Karpas-422 (cell line): ENCODE measurements at regions not wholly inside any gene's neighbourhood (a gene's known extent, or its start where the extent isn't known, plus 50 kb on each side); places are given as distances from the start of the nearest gene placed in this dataset.
A peak's percentile ranks its signal among the peaks of the same experiment; 100 is the strongest.

Source experiments
- DNase-seq: peaks from one replicate; pipeline ENCODE4 v3.0.0-alpha.2; 2015
- H2AFZ ChIP-seq: fragments of 200-600 bp; sonication (generic); 2 replicates; pipeline ENCODE4 v1.6.1; 2014; ENCODE audit warnings: antibody characterized with exemption, low read length, mixed read lengths
- H3K27ac ChIP-seq: fragments of 200-600 bp; sonication (generic); 2 replicates; pipeline ENCODE4 v1.5.1; 2014; ENCODE audit warnings: mild to moderate bottlenecking, low read length, moderate library complexity
- H3K27me3 ChIP-seq: fragments of 200-600 bp; sonication (generic); 2 replicates; pipeline ENCODE4 v1.6.1; 2014; ENCODE audit warnings: low read length, mixed read lengths
- H3K36me3 ChIP-seq: fragments of 200-600 bp; sonication (generic); 2 replicates; pipeline ENCODE4 v1.6.1; 2014; ENCODE audit warnings: low read length, mixed read lengths; ENCODE audit not compliant: insufficient read depth
- H3K4me1 ChIP-seq: fragments of 200-600 bp; sonication (generic); 2 replicates; pipeline ENCODE4 v1.6.1; 2014; ENCODE audit warnings: mild to moderate bottlenecking, low read length, mixed read lengths
- H3K4me2 ChIP-seq: fragments of 200-600 bp; sonication (generic); 2 replicates; pipeline ENCODE4 v1.6.1; 2014; ENCODE audit warnings: low read length, low read depth, mild to moderate bottlenecking; ENCODE audit not compliant: poor library complexity, severe bottlenecking
- H3K4me3 ChIP-seq: fragments of 200-600 bp; sonication (generic); 2 replicates; pipeline ENCODE4 v1.5.1; 2014; ENCODE audit warnings: mild to moderate bottlenecking, antibody characterized with exemption, low read length, mixed read lengths
- H3K79me2 ChIP-seq: fragments of 200-600 bp; sonication (generic); 2 replicates; pipeline ENCODE4 v1.6.1; 2014; ENCODE audit warnings: mild to moderate bottlenecking, low read length, mixed read lengths
- H3K9ac ChIP-seq: fragments of 200-600 bp; sonication (generic); 2 replicates; pipeline ENCODE4 v1.6.0; 2014; ENCODE audit warnings: low read length
- H3K9me2 ChIP-seq: fragments of 200-600 bp; sonication (generic), shearing (Covaris generic); replicated peaks from 2 replicates; pipeline ENCODE4 v1.6.0; 2014; ENCODE audit warnings: mild to moderate bottlenecking, low read length, moderate library complexity; ENCODE audit not compliant: insufficient read depth
- H3K9me3 ChIP-seq: fragments of 300-700, 200-600 bp; sonication (generic); 2 replicates; pipeline ENCODE4 v1.6.1; 2014; ENCODE audit warnings: low read length, mixed read lengths
- H4K20me1 ChIP-seq: fragments of 200-600 bp; sonication (generic); 2 replicates; pipeline ENCODE4 v1.6.1; 2014; ENCODE audit warnings: mild to moderate bottlenecking, antibody characterized with exemption, low read length, low read depth; ENCODE audit not compliant: insufficient read depth

DNA sequence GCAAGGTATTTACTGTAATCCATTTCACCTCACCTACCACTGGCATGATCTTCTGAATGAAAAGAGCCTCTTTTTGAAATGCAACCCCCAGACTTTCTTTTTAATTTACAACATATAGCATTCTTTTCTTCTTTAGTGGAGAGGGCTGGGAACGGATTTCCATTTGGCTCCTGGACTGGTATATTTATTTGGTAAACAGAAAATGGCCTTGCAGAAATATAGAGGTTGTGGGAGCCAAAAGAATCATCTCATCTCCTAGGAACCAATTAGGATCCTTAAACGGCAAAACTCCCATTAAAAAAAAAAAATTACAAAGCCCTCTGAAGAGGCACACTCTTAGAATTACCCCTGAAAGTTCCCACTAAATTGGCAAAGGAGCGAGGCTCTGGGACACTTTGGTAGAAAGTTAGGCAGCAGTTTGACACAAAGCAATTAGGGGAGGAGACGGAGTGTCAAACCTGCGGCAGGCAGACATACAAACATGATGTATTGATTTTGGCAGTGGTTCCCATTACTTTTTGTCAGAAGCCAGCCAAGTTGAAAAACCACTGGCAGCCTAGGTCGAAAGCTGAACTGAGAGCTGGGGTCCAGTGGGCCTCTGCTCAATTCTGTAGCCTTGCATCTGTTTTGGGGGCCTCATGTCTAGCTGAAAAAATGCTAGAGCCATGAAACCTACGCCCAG lies 135.1 kb upstream of the MAGI3 start:
- no peaks in the 10 kb centered on the region for H3K79me2 ChIP-seq
- no peaks in the 10 kb centered on the region for H3K9me2 ChIP-seq
- no peaks in the 10 kb centered on the region for H3K36me3 ChIP-seq
- no peak overlapping the region for H3K4me3 ChIP-seq
- no peak overlapping the region for H3K9ac ChIP-seq
- no peak for DNase-seq
- H3K27me3 ChIP-seq = no peaks in the 10 kb centered on the region
- H2AFZ ChIP-seq = no peak overlapping the region
- H3K4me2 ChIP-seq = no peak overlapping the region
- H3K27ac ChIP-seq = no peak overlapping the region
- no peaks in the 10 kb centered on the region for H3K4me1 ChIP-seq
- H3K9me3 ChIP-seq = no peaks in the 10 kb centered on the region
- H4K20me1 ChIP-seq = no peaks in the 10 kb centered on the region

- H3K4me2 ChIP-seq = no peak overlapping the region
Observed at GRCh38 chr1:113255720-113256347, 134.5 kb upstream of the MAGI3 start.

DNA sequence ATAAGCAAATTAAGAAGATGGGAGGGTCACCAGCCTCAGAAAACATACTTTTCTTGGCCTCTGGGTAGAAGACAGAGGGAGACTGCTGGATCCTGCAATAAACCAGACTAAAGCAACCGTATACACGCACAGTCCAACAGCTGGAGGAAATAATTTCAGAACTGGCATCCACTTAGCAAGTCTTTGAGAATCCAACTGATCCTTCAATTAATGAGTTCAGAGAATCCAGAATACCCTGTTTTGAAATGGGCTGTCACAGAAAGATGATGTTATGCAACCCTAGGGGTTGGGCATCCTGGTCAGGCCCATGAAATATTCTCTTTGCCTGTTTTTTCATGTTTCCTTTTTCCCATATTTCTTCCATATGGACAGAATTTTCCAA lies 134.0 kb upstream of the MAGI3 start:
- H3K9me3 ChIP-seq = no peaks in the 10 kb centered on the region
- H4K20me1 ChIP-seq = no peaks in the 10 kb centered on the region
- no peaks in the 10 kb centered on the region for H3K9me2 ChIP-seq
- no peaks in the 10 kb centered on the region for H3K27me3 ChIP-seq
- H3K36me3 ChIP-seq = no peaks in the 10 kb centered on the region
- no peak overlapping the region for H2AFZ ChIP-seq
- H3K4me3 ChIP-seq = no peak overlapping the region
- no peak overlapping the region for H3K9ac ChIP-seq
- no peaks in the 10 kb centered on the region for H3K4me1 ChIP-seq
- no peak overlapping the region for H3K4me2 ChIP-seq
- no peak for DNase-seq
- H3K79me2 ChIP-seq = no peaks in the 10 kb centered on the region
- H3K27ac ChIP-seq = no peak overlapping the region

More at GRCh38 chr1:113255720-113256347, 134.5 kb upstream of the MAGI3 start:
- no peaks in the 10 kb centered on the region for H3K9me3 ChIP-seq
- H2AFZ ChIP-seq = no peak overlapping the region
- no peak overlapping the region for H3K9ac ChIP-seq
- H3K27ac ChIP-seq = no peak overlapping the region
- no peak for DNase-seq
- no peaks in the 10 kb centered on the region for H3K79me2 ChIP-seq
- no peaks in the 10 kb centered on the region for H3K36me3 ChIP-seq
- no peaks in the 10 kb centered on the region for H3K4me1 ChIP-seq
- no peaks in the 10 kb centered on the region for H3K9me2 ChIP-seq
- no peaks in the 10 kb centered on the region for H4K20me1 ChIP-seq
- H3K27me3 ChIP-seq = no peaks in the 10 kb centered on the region
- no peak overlapping the region for H3K4me3 ChIP-seq

GRCh38 chr1:113259988-113260387 lies 130.3 kb upstream of the MAGI3 start:
- H2AFZ ChIP-seq = no peak overlapping the region
- no peaks in the 10 kb centered on the region for H3K9me3 ChIP-seq
- H3K9me2 ChIP-seq = no peaks in the 10 kb centered on the region
- no peaks in the 10 kb centered on the region for H3K4me1 ChIP-seq
- no peaks in the 10 kb centered on the region for H3K36me3 ChIP-seq
- H3K27me3 ChIP-seq = no peaks in the 10 kb centered on the region
- H3K27ac ChIP-seq = no peak overlapping the region
- H3K4me2 ChIP-seq = no peak overlapping the region
- no peak for DNase-seq
- H3K9ac ChIP-seq = no peak overlapping the region
- no peaks in the 10 kb centered on the region for H4K20me1 ChIP-seq
- H3K79me2 ChIP-seq = no peaks in the 10 kb centered on the region
- no peak overlapping the region for H3K4me3 ChIP-seq

DNA sequence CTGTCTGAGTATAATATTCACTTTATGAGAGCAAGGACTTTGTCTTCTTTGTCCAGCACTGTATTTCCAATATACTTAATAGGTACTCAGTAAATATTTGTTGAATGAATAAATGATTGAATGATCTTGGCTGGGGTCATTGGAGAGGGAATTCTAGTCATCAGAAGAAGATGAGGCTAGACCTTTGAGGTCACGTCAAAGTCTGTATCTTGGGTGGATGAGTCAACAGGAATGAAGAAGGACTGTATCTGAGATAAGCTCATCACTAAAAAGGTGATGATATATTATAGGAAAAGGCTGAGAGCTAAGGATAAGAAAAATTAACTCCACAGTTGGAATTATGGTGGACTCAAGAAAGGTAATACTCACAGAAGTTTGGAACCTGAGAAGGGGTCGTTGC lies 125.1 kb upstream of the MAGI3 start:
- Histone ChIP-seq H3K4me3 (no peak overlapping the region), H3K36me3 (no peaks in the 10 kb centered on the region), H3K27me3 (no peaks in the 10 kb centered on the region), H3K4me2 (no peak overlapping the region), H3K27ac (no peak overlapping the region), H3K4me1 (no peaks in the 10 kb centered on the region), H3K9ac (no peak overlapping the region), H4K20me1 (no peaks in the 10 kb centered on the region), H3K9me3 (no peaks in the 10 kb centered on the region), H2AFZ (no peak overlapping the region), H3K79me2 (no peaks in the 10 kb centered on the region), H3K9me2 (no peaks in the 10 kb centered on the region)
- DNase-seq = no peak

DNA sequence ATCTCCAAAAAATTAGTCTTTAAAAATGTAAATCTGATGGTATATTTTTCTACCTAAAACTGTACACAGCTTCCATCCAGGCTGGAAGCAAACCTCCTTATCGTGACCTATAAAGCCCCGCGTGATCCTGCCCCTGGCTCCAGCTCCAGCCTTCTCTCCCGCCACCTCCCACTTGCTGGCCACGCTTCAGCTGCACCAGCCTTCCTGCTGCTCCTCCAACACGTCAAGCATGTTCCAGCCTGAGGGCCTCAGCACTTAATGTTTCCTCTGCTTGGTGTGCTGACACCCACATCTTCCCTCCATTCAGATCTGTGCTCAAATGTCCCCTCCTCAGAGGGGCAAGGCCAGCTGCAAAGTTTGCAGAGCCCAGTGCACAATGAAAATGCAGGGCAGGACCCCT lies 123.5 kb upstream of the MAGI3 start:
- Histone ChIP-seq H3K36me3 (no peaks in the 10 kb centered on the region), H3K27ac (no peak overlapping the region), H3K9ac (no peak overlapping the region), H3K79me2 (no peaks in the 10 kb centered on the region), H3K4me1 (no peaks in the 10 kb centered on the region), H3K4me2 (no peak overlapping the region), H4K20me1 (no peaks in the 10 kb centered on the region), H3K9me3 (no peaks in the 10 kb centered on the region), H3K27me3 (no peaks in the 10 kb centered on the region), H3K4me3 (no peak overlapping the region), H3K9me2 (no peaks in the 10 kb centered on the region), H2AFZ (no peak overlapping the region)
- no peak for DNase-seq

DNA sequence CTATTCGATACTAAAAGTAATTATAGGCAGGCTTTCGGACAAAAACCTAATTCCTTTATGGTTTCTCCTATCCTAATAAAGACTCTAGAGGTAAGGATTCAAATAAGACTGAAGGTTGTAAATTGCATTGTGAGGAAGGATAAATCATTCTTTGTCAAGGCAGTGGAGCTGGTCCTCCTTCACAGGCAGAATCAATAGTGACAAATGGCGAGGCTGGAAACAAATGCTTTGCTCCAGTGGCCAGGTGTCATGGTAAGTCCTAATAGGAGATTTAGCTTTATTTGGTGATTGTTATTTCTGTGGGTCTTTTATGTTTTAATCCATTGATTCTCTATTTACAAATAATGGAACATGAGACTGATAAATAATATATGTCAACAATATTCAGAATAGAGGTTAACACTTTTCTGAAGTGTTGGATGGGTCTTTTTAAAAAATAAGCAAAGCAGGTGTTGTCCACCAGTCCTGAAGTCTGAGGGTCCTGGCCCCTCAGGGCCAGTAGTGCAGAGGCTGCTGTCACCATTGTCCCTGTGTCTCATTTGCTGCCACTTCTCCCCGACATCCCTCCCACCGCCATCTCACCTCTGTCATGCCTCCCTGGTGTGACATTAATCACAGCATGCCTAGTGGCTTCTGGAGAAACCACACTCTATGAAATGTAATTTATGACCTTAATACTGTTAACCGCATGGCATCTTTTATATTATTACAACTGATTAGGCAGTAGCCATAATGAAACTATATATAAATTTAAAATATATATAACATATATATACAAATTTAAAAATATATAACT lies 120.9 kb upstream of the MAGI3 start:
- no peaks in the 10 kb centered on the region for H4K20me1 ChIP-seq

DNA sequence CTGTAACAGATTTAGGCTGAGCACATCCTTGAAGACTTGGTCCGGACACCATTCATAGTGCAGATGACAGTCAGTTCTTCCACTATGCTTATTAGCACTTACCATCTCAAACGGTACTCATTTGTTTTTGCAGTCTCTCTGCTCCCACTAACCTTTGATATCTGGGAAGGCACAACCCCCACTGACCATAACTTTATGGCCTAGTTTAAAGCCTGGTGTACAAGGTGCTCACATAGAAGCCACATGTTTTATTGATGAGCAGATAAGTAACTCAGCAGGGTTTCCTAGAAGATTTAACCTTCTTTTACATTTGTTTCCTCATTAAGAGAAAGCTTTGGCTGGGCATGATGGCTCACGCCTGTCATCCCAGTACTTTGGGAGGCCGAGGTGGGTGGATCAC lies 119.3 kb upstream of the MAGI3 start:
- Histone ChIP-seq H3K4me3 (no peak overlapping the region), H3K4me2 (no peak overlapping the region), H4K20me1 (no peaks in the 10 kb centered on the region), H3K9me3 (no peaks in the 10 kb centered on the region), H3K9me2 (no peaks in the 10 kb centered on the region), H3K36me3 (no peaks in the 10 kb centered on the region), H3K27me3 (no peaks in the 10 kb centered on the region), H3K79me2 (no peaks in the 10 kb centered on the region), H3K4me1 (no peaks in the 10 kb centered on the region), H3K27ac (no peak overlapping the region), H3K9ac (no peak overlapping the region), H2AFZ (no peak overlapping the region)
- DNase-seq = no peak

More for the DNA sequence above, 120.9 kb upstream of the MAGI3 start:
- no peak overlapping the region for H3K4me2 ChIP-seq
- H3K27ac ChIP-seq = no peak overlapping the region
- no peaks in the 10 kb centered on the region for H3K9me2 ChIP-seq
- peak; percentile 48 for DNase-seq
- no peak overlapping the region for H3K4me3 ChIP-seq
- H3K36me3 ChIP-seq = no peaks in the 10 kb centered on the region
- H2AFZ ChIP-seq = no peak overlapping the region
- no peaks in the 10 kb centered on the region for H3K27me3 ChIP-seq
- no peaks in the 10 kb centered on the region for H3K4me1 ChIP-seq
- H3K9me3 ChIP-seq = no peaks in the 10 kb centered on the region
- no peak overlapping the region for H3K9ac ChIP-seq
- no peaks in the 10 kb centered on the region for H3K79me2 ChIP-seq
